Astrocyte of the spinal cord (primary cell): ENCODE measurements at regions not wholly inside any gene's neighbourhood (a gene's known extent, or its start where the extent isn't known, plus 50 kb on each side); places are given as distances from the start of the nearest gene placed in this dataset.

Experiments
- DNase-seq: peaks from one replicate; pipeline ENCODE4 v3.0.0; 2011; ENCODE audit warnings: low read depth, low spot score
- H3K4me3 ChIP-seq: 2 replicates; pipeline ENCODE4 v1.5.1; 2011; ENCODE audit warnings: low read depth, mild to moderate bottlenecking, low read length, moderate library complexity
- in situ Hi-C: cut with HindIII; loops from 2 replicates; pipeline ENCODE4 v1.10.0; 2017; ENCODE audit warnings: low sequenced_read_pairs
- TF ChIP-seq, protein P1 (sequence below): IDR thresholded peaks from 2 replicates; pipeline ENCODE4 v1.5.1; 2012; ENCODE audit warnings: low read depth, mild to moderate bottlenecking, low read length, inconsistent platforms

DNA sequence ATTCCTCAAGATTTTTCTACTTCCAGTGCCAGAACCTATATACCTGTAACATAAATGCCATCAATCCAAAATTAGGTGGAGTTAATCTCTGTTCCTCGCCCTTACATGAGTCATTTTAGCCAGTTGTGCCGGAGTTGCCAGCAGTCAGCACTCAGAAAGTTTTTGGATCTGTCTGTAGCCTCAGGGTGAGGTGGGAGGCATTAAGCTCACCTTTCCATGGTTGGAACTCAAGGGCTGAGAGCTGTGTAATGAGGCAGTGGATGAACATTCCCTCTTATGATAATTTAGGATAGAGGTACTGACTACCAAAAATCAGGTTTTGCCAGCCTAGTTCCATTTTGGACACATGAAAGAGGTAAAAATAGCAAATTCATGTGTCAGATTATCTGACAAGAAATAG, 1553.1 kb upstream of the ADGRL3 start:
- H3K4me3 ChIP-seq: no peak overlapping the region
- no peak for DNase-seq
- TF ChIP-seq, protein P1, sequence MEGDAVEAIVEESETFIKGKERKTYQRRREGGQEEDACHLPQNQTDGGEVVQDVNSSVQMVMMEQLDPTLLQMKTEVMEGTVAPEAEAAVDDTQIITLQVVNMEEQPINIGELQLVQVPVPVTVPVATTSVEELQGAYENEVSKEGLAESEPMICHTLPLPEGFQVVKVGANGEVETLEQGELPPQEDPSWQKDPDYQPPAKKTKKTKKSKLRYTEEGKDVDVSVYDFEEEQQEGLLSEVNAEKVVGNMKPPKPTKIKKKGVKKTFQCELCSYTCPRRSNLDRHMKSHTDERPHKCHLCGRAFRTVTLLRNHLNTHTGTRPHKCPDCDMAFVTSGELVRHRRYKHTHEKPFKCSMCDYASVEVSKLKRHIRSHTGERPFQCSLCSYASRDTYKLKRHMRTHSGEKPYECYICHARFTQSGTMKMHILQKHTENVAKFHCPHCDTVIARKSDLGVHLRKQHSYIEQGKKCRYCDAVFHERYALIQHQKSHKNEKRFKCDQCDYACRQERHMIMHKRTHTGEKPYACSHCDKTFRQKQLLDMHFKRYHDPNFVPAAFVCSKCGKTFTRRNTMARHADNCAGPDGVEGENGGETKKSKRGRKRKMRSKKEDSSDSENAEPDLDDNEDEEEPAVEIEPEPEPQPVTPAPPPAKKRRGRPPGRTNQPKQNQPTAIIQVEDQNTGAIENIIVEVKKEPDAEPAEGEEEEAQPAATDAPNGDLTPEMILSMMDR: no peak
- in situ Hi-C loops: no loop called here

DNA sequence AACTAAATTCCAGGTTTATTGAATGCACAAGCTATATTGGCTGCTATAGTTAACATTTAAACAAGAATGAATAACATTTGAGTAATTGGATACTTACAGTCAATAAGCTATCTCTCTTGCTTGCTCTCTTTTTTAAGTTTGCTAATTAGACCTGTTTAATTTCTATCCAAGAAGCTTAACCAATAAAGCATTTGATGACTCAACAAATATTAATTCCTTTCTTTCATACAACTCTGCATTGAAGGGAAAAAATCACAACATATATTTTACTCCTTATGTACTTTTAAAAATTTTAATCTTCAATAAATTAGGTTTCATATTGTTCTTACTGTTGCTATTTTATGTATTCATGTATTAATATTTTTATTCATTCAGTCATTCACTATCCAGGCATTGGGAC, 1552.6 kb upstream of the ADGRL3 start:
- no peak overlapping the region for H3K4me3 ChIP-seq
- DNase-seq: no peak
- in situ Hi-C loops: no loop called here
- TF ChIP-seq, protein P1: no peak

DNA sequence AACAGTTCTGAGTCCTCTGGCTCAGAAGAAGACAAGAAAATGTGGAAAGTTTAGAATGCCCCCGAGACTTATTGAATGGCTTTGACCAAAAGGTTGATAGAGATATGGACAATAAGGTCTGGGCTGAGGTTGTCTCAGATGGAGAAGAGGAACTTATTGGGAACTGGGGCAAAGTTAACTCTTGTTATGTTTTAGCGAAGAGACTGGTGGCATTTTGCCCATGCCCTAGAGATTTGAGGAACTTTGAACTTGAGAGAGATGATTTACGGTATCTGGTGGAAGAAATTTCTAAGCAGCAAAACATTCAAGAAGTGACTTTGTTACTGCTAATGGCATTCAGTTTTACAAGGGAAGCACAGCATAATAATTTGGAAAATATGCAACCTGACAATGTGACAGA, 1549.3 kb upstream of the ADGRL3 start:
- in situ Hi-C loops: no loop called here
- no peak overlapping the region for H3K4me3 ChIP-seq
- no peak for DNase-seq
- TF ChIP-seq, protein P1: no peak

DNA sequence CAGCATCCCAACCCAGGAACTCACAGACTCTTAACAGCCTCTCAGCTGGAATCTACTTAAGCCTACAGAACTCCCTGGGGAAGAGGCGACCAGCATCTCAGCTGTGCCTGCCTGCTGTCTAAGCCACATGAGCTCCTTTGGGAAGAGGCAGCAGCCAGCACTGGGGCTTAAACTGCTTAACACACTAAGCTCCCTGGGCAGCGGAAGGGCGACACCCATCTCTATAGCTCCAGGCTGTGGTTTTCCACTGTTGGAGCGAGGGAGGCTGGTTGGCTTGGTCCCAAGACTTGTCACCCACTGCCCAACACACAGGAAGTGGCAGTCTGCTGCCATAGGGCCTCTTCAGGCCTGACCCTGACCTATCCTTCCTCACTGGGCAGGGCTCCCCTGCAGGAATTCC, 1544.1 kb upstream of the ADGRL3 start:
- no peak for DNase-seq
- TF ChIP-seq, protein P1: no peak
- no peak overlapping the region for H3K4me3 ChIP-seq
- in situ Hi-C loops: no loop called here

DNA sequence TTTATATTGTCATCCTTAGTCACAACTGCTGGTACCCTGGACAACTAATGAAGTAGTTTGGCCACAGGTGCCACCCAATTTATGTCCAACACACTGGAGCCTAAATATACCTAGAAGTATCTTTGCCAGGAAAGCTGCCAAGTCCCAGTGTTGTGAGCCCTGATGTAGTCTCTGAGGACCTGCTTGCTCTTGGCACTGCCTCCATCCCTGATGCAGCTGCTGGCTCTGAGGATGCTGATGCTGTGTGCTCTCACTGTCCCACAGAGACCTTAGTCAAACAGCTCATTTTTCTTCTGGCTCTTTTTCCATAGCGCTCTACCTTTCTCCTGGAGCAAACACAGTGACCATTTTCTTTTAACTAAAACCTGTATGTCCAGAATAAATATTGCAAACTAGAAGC, 1535.4 kb upstream of the ADGRL3 start:
- in situ Hi-C loops: no loop called here
- TF ChIP-seq, protein P1: no peak
- no peak for DNase-seq
- H3K4me3 ChIP-seq: no peak overlapping the region

DNA sequence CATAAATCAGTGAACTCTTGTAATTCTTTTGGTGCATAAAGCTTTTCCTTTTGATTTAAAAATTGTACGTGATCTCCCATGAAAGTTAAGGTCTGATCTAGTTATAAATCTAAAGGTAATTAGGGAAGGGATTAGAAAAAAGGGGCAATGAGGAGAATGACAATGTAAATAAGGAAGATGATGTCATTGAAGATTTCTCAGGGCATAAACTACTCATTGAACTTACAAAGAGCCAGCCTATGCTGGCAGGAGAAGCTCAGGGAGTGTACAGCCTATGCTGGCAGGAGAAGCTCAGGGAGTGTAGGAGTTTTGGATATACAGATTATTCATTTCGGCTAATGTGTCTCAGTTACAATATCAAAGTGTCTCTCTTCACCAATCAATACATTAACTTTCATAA, 1533.5 kb upstream of the ADGRL3 start:
- no peak overlapping the region for H3K4me3 ChIP-seq
- in situ Hi-C loops: no loop called here
- TF ChIP-seq, protein P1: no peak

DNA sequence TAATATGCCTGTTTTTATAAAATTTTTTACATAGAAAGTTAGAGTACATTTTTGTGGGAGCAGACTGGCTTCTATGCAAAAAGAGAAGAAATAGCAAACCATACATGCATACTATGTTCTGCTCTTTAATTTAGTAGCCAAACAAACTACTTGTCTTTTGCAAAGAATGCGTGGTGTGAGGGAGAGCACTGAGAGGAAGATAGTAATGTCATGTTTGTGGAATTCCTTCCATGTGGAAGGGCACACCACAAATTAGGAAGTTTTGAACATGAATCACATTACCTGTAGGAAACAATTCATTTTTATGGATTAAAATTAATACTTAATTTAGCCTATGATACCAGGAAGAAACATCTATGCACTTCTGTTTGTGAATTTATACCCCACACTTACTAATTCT, 1529.1 kb upstream of the ADGRL3 start:
- TF ChIP-seq, protein P1: no peak
- H3K4me3 ChIP-seq: no peak overlapping the region
- in situ Hi-C loops: no loop called here
- no peak for DNase-seq

More for the DNA sequence above, 1533.5 kb upstream of the ADGRL3 start:
- no peak for DNase-seq
